ENCODE measurements at regions not wholly inside any gene's neighbourhood (a gene's known extent, or its start where the extent isn't known, plus 50 kb on each side); places are given as distances from the start of the nearest gene placed in this dataset.

GRCh38 chr3:18885612-18886011 is 262.7 kb upstream of the KCNH8 start (continued):
- TF ChIP-seq REST (IDR thresholded peaks at IDR 0.05; ENCODE audit: borderline replicate concordance) (no peak), REST (CRISPR knock-in tag; IDR thresholded peaks at IDR 0.05; ENCODE audit: low read depth) (no peak), MEF2A (IDR thresholded peaks at IDR 0.05; ENCODE audit: control insufficient read depth, low read depth, low read length) (no peak), USF2 (CRISPR knock-in tag; IDR thresholded peaks at IDR 0.05) (no peak), L3MBTL2 (IDR thresholded peaks at IDR 0.05) (no peak), OTX1 (CRISPR knock-in tag; IDR thresholded peaks at IDR 0.05) (no peak), PHF21A (IDR thresholded peaks at IDR 0.05; ENCODE audit: borderline replicate concordance, low read depth) (no peak), GATAD2A (IDR thresholded peaks at IDR 0.05) (no peak)

Data from K562 (cell line).